AG10803 (cell line): ENCODE measurements at regions not wholly inside any gene's neighbourhood (a gene's known extent, or its start where the extent isn't known, plus 50 kb on each side); places are given as distances from the start of the nearest gene placed in this dataset.
A peak's percentile ranks its signal among the peaks of the same experiment; 100 is the strongest.

Experiments used
- DNase-seq: peaks from one replicate; pipeline ENCODE4 v3.0.0; 2010; ENCODE audit warnings: low read depth
- H3K4me3 ChIP-seq: 2 replicates; pipeline ENCODE4 v1.5.1; 2011; ENCODE audit warnings: mild to moderate bottlenecking, low read length, control low read depth
- TF ChIP-seq, protein P1 (sequence below): conservative IDR thresholded peaks from 2 replicates; pipeline ENCODE4 v1.5.1; 2011; ENCODE audit warnings: mild to moderate bottlenecking, low read length, control low read depth, inconsistent platforms

DNA sequence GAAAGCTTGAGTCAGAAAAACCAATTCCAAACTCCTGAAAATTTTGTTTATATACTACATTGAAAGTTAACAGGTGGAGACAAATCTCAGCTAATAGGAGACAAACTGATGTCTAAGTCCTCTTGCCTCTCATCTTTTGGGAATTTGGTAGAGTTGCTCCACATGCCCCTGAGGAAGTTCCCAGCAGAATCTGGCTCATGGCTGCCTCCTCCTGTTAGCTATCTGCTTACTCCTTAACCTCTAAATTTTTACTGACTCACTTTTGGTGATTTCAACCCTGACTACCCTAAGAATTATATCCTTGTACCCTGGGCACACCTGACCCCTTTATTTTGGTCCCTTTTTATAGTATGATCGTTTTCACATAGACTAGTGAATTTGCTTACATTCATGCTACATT, 633.7 kb upstream of the USP24 start:
- peak; percentile 70 for DNase-seq
- TF ChIP-seq, protein P1, sequence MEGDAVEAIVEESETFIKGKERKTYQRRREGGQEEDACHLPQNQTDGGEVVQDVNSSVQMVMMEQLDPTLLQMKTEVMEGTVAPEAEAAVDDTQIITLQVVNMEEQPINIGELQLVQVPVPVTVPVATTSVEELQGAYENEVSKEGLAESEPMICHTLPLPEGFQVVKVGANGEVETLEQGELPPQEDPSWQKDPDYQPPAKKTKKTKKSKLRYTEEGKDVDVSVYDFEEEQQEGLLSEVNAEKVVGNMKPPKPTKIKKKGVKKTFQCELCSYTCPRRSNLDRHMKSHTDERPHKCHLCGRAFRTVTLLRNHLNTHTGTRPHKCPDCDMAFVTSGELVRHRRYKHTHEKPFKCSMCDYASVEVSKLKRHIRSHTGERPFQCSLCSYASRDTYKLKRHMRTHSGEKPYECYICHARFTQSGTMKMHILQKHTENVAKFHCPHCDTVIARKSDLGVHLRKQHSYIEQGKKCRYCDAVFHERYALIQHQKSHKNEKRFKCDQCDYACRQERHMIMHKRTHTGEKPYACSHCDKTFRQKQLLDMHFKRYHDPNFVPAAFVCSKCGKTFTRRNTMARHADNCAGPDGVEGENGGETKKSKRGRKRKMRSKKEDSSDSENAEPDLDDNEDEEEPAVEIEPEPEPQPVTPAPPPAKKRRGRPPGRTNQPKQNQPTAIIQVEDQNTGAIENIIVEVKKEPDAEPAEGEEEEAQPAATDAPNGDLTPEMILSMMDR, result peak; percentile 52
- H3K4me3 ChIP-seq, result no peak overlapping the region

DNA sequence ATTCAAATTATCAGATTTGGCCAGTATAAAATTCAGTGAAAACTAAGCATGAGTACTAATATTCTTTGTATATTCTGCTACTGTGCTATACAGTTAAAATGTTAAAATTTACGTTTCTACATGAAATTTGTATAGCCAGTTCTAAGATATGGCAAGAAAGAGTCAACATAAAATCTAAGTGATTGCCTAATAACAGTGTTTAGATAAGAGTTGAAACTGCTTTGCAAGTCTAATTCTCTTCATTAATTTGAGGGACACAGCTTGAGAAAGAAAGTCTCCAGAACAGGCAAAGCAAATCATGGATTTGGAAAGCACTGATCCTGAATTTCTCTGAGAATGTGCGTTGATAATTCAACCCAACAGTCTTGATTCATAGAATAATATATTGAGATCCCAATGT, 630.9 kb upstream of the USP24 start:
- TF ChIP-seq, protein P1, result no peak
- H3K4me3 ChIP-seq, result no peak overlapping the region
- DNase-seq, result no peak

DNA sequence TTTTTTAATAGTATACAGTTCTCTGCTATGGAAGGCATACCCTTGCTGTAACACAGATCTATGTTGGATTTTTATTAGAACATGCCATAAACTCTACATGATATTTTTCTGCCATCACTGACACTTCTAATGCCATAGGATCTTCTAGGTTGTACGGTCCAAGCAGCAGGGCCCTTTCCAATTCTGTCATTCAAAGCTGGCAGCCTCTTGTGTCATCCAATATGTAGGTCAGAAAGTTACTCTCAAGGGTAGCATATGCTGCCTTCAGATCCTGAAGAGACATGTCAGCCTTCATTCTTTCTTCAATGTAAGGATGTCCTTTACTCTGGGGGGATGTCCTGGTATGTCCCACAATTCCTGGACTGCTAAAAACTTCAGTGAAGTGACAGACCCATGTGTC, 629.2 kb upstream of the USP24 start:
- no peak for DNase-seq
- TF ChIP-seq, protein P1, result no peak
- no peak overlapping the region for H3K4me3 ChIP-seq

DNA sequence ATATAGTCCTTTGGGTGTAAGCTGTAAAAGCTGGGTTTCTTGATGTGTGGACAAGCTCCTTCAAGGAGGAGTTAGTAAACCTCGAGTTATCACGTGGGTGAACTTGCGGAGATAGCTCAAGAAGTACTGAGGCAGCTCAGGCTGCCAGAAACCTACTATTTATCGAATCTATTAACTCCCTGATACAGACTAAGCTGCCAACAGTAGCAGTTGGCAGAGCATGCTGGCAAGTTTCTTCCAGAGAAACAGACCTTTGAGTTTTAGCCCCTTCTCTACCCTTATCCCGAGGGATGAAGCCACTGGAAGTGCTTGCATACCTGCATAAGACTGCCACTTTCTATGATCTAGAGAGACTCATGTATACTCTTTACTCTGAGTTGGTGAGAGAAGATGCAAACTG, 624.5 kb upstream of the USP24 start:
- no peak overlapping the region for H3K4me3 ChIP-seq
- TF ChIP-seq, protein P1, result no peak
- DNase-seq, result no peak

DNA sequence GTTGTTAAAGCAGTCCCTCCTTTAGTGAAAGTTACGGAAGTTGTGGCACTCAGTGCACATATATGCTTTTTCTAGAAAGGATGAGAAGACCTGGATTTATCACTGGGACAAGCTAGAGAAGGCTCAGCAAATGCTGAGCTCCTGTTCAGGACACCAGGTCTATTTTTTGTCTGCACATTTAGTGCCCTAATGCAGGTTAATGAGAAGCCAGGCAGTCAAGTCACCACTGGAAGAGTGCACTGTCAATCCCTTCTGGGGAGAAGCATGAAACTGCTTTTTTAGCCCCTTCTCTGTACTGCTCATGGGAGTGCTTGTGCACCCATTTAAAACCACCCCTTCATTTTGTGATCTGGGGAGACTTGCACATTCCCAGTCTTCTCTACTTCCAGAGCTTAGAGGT, 624.1 kb upstream of the USP24 start:
- no peak overlapping the region for H3K4me3 ChIP-seq
- TF ChIP-seq, protein P1, result no peak
- no peak for DNase-seq

DNA sequence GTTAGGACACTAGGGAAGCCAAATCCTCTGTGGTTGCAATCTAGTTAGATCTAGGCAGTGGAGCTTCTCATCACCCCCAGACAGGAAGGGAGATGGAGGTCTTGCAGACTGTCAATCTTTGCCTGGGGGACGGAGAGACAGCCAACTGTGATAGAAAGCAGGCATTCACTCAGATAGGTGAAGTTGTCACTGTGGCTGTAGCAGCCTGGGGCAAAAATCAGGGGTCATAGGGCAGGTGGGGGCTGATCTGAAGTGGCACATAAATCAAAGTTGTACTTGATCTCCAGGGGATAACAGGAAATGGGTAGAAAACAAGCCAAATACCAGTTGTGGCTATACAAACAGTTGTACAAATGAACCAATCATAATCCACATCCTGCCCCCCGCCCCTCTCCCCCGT, 620.9 kb upstream of the USP24 start:
- TF ChIP-seq, protein P1, result no peak
- DNase-seq, result no peak
- H3K4me3 ChIP-seq, result no peak overlapping the region

DNA sequence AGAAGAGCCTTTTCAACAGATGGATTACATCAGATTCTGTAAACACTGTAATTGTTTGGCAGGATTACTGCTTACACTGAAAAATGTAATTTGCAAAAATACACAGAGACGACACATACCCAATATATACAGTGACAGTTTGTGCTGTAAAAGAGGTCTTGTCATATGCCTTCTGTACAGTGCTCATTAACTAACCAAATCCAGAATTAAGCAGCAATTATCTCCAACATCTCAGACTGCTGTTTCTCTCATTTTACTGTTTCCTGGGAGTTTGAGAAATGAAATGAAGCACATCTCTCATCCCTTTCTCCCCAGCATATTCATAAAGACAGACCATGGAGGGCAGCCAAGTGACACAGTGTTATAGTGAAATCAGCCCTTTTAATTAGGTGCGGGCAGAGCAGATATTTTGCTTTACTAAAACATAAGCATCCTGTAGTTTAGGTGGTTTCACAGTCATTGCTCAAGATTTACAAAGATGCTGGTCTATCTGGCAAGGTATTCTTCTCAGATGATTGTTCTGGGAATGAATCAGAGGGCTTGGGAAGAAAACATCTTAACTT, 618.4 kb upstream of the USP24 start:
- TF ChIP-seq, protein P1, result no peak
- DNase-seq, result peak; percentile 97
- no peak overlapping the region for H3K4me3 ChIP-seq
